ENCODE measurements at regions not wholly inside any gene's neighbourhood (a gene's known extent, or its start where the extent isn't known, plus 50 kb on each side); places are given as distances from the start of the nearest gene placed in this dataset.

DNA sequence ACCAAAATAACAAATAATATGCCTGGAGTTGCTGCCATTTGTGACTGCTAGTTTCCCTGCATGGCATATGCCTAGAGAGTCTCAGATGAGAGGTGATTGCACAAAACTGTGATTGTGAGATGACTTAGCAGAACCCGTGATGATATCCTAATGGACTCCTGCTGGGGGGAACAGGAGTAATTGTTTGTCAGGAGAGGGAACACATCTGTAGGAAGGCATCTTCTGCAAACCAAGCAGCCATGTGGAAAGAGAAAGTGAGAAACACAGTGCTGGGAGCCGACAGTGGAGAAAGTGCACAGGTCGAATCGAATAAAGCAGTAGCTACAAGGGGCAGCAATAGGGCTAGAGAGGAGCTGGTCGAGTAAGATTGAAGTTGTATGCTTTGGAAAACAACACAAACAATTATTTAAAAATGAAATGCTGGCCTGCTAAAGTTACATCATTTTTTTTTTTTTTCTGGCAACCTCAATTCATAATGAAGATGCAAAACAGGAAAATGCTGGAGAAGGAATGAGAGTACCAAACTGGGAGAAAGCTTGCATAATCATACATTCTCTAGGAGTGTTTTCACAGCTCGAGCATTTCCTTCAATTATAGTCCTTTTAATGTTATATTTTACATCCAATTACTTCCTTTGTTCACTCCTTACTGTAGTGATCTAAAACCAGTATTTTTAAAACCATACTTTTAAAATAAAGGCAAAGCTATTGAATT lies 494.2 kb upstream of the AGTR1 start:
- TF ChIP-seq TCF12 (IDR thresholded peaks at IDR 0.05; ENCODE audit: low read depth) (no peak), CEBPB (IDR thresholded peaks at IDR 0.05) (no peak), YY1 (IDR thresholded peaks at IDR 0.05; ENCODE audit: low read depth) (no peak), FOXM1 (IDR thresholded peaks at IDR 0.05; ENCODE audit: borderline replicate concordance, low read depth) (no peak), RAD21 (IDR thresholded peaks at IDR 0.05; ENCODE audit: low read depth) (no peak), CREB1 (IDR thresholded peaks at IDR 0.05; ENCODE audit: low read depth) (no peak), EP300 (IDR thresholded peaks at IDR 0.05; ENCODE audit: borderline replicate concordance) (no peak), ZBTB7A (IDR thresholded peaks at IDR 0.05; ENCODE audit: low read depth) (no peak), TAF1 (IDR thresholded peaks at IDR 0.05; ENCODE audit: low read depth) (no peak), NFIC (IDR thresholded peaks at IDR 0.05) (no peak), MAX (IDR thresholded peaks at IDR 0.05) (no peak), TEAD4 (IDR thresholded peaks at IDR 0.05) (no peak), EGR1 (IDR thresholded peaks at IDR 0.05) (no peak)
- TF ChIP-seq, protein P1, sequence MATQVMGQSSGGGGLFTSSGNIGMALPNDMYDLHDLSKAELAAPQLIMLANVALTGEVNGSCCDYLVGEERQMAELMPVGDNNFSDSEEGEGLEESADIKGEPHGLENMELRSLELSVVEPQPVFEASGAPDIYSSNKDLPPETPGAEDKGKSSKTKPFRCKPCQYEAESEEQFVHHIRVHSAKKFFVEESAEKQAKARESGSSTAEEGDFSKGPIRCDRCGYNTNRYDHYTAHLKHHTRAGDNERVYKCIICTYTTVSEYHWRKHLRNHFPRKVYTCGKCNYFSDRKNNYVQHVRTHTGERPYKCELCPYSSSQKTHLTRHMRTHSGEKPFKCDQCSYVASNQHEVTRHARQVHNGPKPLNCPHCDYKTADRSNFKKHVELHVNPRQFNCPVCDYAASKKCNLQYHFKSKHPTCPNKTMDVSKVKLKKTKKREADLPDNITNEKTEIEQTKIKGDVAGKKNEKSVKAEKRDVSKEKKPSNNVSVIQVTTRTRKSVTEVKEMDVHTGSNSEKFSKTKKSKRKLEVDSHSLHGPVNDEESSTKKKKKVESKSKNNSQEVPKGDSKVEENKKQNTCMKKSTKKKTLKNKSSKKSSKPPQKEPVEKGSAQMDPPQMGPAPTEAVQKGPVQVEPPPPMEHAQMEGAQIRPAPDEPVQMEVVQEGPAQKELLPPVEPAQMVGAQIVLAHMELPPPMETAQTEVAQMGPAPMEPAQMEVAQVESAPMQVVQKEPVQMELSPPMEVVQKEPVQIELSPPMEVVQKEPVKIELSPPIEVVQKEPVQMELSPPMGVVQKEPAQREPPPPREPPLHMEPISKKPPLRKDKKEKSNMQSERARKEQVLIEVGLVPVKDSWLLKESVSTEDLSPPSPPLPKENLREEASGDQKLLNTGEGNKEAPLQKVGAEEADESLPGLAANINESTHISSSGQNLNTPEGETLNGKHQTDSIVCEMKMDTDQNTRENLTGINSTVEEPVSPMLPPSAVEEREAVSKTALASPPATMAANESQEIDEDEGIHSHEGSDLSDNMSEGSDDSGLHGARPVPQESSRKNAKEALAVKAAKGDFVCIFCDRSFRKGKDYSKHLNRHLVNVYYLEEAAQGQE (IDR thresholded peaks at IDR 0.05; ENCODE audit: low read depth): no peak
- TF ChIP-seq, protein P2, sequence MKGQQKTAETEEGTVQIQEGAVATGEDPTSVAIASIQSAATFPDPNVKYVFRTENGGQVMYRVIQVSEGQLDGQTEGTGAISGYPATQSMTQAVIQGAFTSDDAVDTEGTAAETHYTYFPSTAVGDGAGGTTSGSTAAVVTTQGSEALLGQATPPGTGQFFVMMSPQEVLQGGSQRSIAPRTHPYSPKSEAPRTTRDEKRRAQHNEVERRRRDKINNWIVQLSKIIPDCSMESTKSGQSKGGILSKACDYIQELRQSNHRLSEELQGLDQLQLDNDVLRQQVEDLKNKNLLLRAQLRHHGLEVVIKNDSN (IDR thresholded peaks at IDR 0.05): no peak

DNA sequence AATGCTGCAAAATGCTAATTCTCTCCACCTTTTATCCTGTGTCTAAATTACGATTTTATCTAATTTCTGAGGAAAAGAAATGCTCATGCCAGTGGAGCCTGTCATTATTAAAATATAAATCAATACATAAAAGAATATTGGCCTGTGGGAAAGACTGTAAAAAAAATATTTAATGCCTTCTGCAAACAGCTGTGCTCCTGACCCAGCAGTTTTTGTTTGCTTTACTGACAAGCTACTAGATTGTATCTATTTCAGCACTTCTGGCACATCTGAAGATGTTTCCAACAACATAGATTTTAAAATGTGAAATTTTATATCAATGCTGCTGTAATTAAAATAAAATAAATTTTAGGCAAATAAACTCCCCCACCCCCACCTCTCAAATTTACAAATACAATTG lies 493.6 kb upstream of the AGTR1 start:
- TF ChIP-seq, protein P1 (IDR thresholded peaks at IDR 0.05; ENCODE audit: low read depth): no peak
- TF ChIP-seq YY1 (IDR thresholded peaks at IDR 0.05; ENCODE audit: low read depth) (no peak), FOXM1 (IDR thresholded peaks at IDR 0.05; ENCODE audit: borderline replicate concordance, low read depth) (no peak), MAX (IDR thresholded peaks at IDR 0.05) (no peak), EGR1 (IDR thresholded peaks at IDR 0.05) (no peak), EP300 (IDR thresholded peaks at IDR 0.05; ENCODE audit: borderline replicate concordance) (no peak), CREB1 (IDR thresholded peaks at IDR 0.05; ENCODE audit: low read depth) (no peak), ZBTB7A (IDR thresholded peaks at IDR 0.05; ENCODE audit: low read depth) (no peak), TAF1 (IDR thresholded peaks at IDR 0.05; ENCODE audit: low read depth) (no peak), CEBPB (IDR thresholded peaks at IDR 0.05) (no peak), NFIC (IDR thresholded peaks at IDR 0.05) (no peak), RAD21 (IDR thresholded peaks at IDR 0.05; ENCODE audit: low read depth) (no peak), TCF12 (IDR thresholded peaks at IDR 0.05; ENCODE audit: low read depth) (no peak), TEAD4 (IDR thresholded peaks at IDR 0.05) (no peak)
- TF ChIP-seq, protein P2 (IDR thresholded peaks at IDR 0.05): no peak

DNA sequence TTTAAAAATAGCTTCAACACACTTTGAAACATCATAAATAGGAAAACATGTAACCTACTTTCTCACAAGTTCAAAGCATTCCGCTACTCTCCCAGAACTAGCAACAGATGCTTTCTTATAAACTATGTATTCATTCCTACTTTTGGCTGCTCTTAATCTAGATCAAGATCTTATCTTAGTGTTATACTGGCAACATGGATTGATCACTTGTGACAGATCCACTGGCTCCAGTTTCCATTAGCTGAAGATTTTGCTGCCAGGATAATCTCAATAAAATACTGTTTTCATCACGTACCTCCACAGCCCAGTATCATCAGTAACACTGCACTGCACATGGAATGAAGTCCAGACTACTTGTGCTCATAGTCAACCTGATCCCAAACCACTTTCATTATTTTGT lies 491.7 kb upstream of the AGTR1 start:
- no peak for TF ChIP-seq RAD21 (IDR thresholded peaks at IDR 0.05; ENCODE audit: low read depth)
- no peak for TF ChIP-seq ZBTB7A (IDR thresholded peaks at IDR 0.05; ENCODE audit: low read depth)
- no peak for TF ChIP-seq TCF12 (IDR thresholded peaks at IDR 0.05; ENCODE audit: low read depth)
- TF ChIP-seq MAX (IDR thresholded peaks at IDR 0.05): no peak
- no peak for TF ChIP-seq CEBPB (IDR thresholded peaks at IDR 0.05)
- no peak for TF ChIP-seq EP300 (IDR thresholded peaks at IDR 0.05; ENCODE audit: borderline replicate concordance)
- TF ChIP-seq FOXM1 (IDR thresholded peaks at IDR 0.05; ENCODE audit: borderline replicate concordance, low read depth): no peak
- TF ChIP-seq TAF1 (IDR thresholded peaks at IDR 0.05; ENCODE audit: low read depth): no peak
- TF ChIP-seq, protein P2 (IDR thresholded peaks at IDR 0.05): no peak
- TF ChIP-seq CREB1 (IDR thresholded peaks at IDR 0.05; ENCODE audit: low read depth): no peak

GRCh38 chr3:148206446-148206845 lies 491.3 kb upstream of the AGTR1 start:
- TF ChIP-seq, protein P1 (IDR thresholded peaks at IDR 0.05; ENCODE audit: low read depth): no peak
- TF ChIP-seq FOXM1 (IDR thresholded peaks at IDR 0.05; ENCODE audit: borderline replicate concordance, low read depth) (no peak), ZBTB7A (IDR thresholded peaks at IDR 0.05; ENCODE audit: low read depth) (no peak), YY1 (IDR thresholded peaks at IDR 0.05; ENCODE audit: low read depth) (no peak), EP300 (IDR thresholded peaks at IDR 0.05; ENCODE audit: borderline replicate concordance) (no peak), TAF1 (IDR thresholded peaks at IDR 0.05; ENCODE audit: low read depth) (no peak), CEBPB (IDR thresholded peaks at IDR 0.05) (no peak), RAD21 (IDR thresholded peaks at IDR 0.05; ENCODE audit: low read depth) (no peak), TCF12 (IDR thresholded peaks at IDR 0.05; ENCODE audit: low read depth) (no peak), NFIC (IDR thresholded peaks at IDR 0.05) (no peak)
- TF ChIP-seq, protein P2 (IDR thresholded peaks at IDR 0.05): no peak
